NCI-H2171 treated with DMSO at 0.1 percent for 48 hours (cell line): ENCODE measurements at regions not wholly inside any gene's neighbourhood (a gene's known extent, or its start where the extent isn't known, plus 50 kb on each side); places are given as distances from the start of the nearest gene placed in this dataset.
"Not testable (repeated sequence)": the region's sequence is repeated elsewhere in the genome, so short reads cannot be mapped to it uniquely, and the experiment has no call there.

Experiments
- DNase-seq: peaks from one replicate; lab custom pipeline; 2025; lab: John Stamatoyannopoulos, UW

DNA sequence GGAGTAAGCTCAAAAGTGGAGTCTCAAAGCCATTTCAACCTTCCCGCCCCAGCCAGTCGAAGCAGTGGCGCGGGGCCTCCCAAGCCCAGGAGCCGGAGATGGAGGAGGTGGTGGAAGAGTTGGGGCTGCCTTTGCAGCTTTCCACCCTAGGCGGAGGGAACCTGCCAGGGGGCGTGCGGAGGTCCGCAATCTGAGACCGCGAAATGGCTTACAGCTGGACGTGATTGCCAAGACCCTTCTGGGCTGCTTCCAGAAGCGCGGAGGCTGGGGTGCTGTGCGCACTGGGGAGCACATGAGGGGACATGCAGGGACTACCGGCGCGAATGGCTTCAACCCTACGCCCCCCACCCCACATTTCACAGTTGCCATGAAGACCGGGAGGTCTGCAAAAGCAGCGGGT lies 86.2 kb downstream of the PRR15 start:
- DNase-seq = no peak

DNA sequence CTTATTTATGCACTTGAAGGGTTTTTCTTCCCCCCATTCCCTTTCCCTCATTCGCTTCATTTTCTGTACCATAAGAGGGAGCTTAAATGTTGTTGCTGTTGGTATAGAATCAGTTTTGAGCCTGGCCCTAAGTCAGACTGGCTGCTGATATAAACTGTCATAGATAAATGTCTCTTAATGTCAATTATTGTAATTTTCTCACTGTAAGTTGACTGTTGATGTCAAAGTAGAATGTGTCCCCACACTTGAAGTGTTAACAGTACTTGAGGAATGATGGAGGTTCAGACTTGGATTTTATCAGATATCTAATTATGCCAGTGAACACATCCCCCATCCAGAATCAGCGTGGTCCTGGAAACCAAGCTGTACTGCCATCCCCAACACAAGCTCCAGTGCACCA lies 87.8 kb downstream of the PRR15 start:
- no peak for DNase-seq

DNA sequence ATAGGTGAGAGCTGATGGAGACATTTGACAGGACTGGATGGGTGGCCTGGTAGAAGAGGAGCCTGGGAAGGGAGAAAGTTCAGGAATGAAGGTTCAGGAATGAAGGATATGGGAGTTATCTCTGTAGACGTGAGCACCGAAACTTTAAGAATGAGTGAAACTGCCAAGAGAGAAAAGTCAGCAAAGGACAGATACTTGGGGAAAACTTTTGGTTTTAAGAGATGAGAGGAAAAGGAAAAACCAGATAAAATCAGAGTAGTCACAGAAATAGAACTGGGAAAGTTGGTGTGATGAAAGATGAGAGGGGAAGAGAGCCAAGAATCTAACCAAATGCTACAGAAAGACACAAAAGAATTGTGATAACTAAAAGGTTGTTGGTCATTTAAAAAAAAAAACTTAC lies 88.9 kb downstream of the PRR15 start:
- no peak for DNase-seq

DNA sequence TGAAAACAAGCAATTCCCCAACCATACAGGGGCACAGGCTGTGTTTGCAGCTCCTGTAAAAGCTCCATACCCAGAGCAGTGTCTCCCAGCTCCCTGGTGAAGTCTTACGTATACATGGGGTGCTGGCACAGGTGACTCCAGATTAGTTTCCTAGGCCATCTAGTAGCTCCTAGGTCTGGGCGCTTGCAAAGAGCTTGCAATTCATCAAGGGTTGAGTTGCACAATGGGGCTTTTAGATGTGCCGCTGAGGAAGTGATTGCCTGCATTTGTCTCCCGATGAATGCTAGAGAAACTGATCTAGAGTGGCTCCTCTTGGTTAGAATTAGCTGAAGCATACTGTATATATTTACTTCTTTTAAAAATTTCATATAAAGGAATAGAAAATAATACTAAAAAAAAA lies 90.7 kb downstream of the PRR15 start:
- DNase-seq = not testable (repeated sequence)

DNA sequence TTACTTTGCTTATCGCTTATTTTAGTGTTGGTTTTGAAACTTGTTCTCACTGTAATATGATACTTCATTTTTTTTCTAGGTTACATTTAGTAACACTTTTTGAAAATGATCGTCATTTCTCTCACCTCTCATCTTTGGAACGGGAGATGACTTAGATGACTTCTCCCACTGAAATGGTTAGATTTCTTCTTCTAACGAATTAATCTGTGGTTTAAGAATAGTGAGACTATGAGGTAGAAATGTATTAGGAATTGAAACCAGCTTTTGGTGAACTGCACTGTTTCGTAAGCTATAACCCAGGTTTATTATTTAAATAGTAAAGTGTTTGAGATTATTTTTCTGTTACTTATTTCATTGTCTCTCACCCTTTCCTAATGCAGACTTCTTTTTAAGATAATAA lies 93.7 kb downstream of the PRR15 start:
- no peak for DNase-seq

DNA sequence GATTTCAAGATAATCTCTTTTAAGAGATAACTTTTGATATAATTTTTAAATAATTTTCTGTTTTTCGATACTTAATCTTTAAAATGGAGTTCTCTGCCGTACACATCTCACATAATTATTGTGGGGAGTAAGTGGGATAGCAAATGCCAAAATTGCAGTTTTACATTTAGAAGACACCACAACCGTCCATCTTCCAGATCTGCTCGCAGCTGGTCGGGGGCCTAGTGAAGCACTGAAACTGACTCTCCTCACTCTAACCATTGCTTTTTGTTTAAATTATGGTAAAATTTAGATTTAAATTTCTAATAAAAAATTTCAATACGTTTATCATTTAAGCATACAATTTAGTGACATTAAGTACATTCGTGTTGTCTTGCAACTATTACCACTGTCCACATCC lies 94.2 kb downstream of the PRR15 start:
- DNase-seq = no peak

DNA sequence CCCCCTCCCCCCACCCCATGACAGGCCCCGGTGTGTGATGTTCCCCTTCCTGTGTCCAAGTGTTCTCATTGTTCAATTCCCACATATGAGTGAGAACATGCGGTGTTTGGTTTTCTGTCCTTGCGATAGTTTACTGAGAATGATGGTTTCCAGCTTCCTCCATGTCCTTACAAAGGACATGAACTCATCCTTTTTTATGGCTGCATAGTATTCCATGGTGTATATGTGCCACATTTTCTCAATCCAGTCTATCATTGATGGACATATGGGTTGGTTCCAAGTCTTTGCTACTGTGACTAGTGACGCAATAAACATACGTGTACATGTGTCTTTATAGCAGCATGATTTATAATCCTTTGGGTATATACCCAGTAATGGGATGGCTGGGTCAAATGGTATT lies 95.6 kb downstream of the PRR15 start:
- not testable (repeated sequence) for DNase-seq

DNA sequence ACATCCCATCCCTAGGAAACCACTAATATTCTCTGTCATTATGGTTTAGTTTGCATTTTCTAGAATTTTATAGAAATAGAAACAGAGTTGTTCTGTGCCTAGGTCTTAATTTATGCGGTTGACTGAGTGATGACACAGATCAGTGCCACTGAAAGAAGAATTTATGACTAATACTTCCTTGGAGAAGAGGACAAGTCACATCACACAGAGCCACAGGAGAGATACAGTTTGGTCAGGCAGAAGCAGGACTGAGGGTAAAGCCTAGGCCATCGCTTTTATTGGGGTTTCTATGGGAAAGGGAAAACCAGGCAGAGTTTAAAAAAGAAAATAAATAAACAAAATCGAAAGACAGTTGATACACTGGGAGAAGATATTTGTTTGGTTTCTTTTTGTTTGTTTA lies 99.3 kb downstream of the PRR15 start:
- not testable (repeated sequence) for DNase-seq

DNA sequence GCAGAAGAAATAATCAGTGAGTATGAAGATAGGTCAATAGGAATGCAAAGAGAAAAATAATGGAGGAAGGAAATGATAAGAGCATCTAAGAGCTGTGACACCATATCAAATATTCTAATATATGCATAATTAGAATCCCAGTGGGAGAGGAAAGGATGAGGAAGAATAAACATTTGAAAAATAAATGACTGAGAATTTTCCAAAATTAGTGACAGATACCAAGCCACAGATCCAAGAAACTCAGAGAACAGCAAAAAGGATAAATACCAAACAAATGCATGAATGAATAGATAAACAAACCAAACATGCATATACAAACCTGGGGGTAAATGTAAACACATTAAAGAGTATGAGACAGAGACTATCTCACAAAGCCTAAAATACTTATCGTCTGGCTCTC lies 101.4 kb downstream of the PRR15 start:
- DNase-seq = not testable (repeated sequence)

DNA sequence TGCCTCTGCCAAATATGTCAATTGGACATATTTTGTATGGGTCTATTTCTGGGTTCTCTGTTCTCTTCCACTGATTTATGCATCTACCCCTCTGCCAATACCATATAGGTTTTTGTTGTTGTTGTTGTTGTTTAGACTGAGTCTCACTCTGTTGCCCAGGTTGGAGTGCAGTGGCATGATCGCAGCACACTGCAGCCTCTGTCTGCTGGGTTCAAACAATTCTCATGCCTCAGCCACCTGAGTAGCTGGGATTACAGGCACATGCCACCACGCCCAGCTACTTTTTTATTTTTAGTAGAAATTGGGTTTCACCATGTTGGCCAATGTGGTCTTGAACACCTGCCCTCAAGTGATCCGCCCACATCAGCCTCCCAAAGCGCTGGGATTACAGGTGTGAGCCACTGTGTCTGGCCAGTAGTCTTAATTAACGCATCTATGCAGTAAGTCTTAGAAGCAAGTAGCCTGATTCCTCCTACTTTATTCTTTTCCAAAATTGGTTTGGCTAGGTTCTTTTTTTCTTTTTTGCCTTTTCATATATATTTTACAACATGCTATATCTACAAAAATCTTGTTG lies 103.5 kb downstream of the PRR15 start:
- DNase-seq = not testable (repeated sequence)

DNA sequence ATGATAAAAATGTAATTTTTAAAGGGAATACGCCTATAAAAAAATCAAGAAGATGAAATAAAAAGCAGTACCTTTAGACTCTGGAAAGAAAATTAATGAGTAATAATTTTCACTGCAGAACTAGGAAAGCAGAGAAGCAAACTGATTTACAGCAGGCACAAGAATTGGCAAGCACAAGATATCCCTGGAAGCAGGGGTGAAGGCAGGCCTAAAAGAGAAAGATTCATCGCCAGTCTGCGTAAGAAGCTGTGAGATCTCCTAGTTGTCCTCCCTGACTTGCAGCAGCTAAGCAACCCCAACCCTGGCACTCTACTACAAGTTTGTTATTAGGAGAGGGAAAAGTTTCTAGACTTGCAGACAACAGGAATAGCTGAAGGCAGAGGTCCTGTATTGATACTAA lies 107.7 kb downstream of the PRR15 start:
- not testable (repeated sequence) for DNase-seq

DNA sequence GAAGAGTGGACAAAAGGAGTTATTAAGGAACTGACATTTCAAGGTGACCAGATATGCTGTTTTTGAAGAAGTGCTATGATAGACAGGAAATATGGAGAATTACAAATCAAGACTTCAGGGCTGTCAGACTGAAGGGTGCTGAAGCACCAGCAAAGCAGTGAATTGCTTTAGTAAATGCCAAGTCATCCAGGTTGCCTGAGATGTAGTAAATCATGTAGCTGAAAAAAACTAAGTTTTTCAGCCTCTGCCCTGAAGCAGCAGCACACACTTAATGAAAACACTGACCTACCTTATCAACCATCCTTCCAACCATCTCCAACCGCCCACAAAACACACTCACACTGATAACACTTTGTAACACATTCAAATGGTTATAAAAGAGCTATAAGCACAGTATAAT lies 110.0 kb downstream of the PRR15 start:
- DNase-seq = not testable (repeated sequence)

DNA sequence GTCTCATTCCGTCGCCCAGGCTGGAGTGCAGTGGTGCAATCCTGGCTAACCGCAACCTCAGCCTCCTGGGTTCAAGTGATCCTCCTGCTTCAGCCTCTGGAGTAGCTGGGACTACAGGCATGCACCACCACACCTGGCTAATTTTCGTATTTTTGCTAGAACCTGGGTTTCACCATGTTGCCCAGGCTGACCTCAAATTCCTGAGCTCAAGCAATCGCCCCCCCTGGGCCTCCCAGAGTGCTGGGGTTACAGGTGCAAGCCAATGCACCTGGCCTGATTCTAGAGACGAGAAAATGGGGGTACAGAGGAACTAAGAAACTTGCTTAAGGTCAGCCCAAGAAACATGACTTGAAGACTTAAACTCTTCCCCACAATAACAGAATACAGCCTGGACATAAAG lies 111.0 kb downstream of the PRR15 start:
- not testable (repeated sequence) for DNase-seq

DNA sequence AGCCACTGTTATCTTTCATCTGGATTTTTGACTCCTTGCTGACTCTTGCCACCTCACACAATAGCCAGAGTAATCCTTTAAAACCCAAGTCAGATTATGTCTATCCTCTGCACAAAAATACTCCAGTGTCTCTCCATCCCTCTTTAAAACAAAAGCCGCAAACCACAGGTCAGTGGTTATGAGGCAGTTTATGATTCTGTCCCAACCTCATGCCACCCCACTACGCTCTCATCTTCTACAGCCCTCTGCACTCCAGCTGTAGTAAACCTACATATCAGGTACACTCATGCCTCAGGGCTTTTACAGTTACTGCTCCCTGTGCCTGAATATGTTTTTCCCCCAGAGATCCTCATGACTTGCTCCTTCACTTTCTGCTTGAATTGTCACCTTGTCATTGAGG lies 113.6 kb downstream of the PRR15 start:
- not testable (repeated sequence) for DNase-seq

DNA sequence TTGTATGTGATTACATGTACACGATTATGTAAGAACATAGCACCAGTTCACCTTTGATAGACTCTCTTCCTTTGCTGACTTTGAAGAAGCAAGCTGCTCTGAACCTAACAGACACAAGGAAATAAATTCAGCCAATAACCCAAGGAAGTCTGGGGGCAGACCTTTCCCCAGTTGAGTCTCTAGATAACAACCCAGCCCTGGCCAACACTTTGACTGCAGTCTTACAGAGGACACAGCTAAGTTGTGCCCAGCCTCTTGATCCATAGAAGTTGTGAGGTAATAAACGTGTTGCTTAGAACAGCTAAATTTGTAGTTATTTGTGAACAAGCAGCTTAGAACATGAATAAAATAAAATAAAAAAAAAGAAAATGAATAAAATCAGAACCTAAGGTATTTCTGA lies 116.3 kb downstream of the PRR15 start:
- not testable (repeated sequence) for DNase-seq

DNA sequence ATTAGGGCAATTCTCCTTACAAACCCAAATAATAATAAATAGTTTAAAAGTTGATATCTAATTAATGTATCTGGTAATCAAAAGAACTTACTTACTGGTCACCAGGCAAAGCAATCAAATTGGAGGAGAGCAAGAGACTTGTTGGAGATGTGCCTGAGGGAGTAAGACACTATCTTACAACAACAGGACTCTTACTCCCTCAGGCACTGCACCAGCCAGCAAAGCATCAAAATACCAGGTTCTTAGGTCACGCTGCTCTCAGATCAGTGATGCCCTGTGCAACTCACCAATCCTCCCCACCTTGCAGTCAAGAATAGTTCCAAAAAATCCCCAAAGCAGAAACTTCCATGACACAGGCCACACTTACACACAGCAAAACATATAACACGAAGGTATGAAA lies 117.0 kb downstream of the PRR15 start:
- not testable (repeated sequence) for DNase-seq

DNA sequence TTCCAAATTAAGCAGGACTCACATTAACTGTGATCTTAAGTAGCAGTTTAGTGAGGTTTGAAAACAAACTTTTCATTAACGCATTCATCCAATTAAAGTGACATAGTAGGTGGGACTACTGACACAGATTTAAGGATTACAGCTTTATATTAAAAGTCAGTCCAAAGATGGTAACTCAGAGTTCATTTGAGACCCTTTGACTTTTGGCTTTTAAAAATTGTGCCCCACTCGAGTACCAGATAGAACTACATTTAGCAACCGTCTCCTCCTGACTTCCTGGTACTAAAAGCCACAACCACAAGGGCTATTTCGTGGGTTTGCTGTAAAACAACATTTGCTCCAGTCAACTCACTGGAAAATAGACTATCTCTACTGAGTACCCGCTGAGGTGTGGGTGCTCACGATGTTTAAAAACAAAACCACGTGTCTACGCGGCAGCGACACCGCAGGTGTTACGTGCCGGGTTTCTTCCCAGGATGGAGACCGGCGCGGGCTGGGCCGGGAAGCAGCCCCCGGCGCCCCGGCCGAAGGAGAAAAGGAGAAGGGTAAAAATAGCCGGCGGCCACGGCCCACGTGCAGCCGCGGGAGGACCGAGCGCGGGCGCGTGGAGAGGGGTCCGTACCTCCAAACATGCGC lies 120.6 kb downstream of the PRR15 start:
- peak; percentile 4 for DNase-seq

DNA sequence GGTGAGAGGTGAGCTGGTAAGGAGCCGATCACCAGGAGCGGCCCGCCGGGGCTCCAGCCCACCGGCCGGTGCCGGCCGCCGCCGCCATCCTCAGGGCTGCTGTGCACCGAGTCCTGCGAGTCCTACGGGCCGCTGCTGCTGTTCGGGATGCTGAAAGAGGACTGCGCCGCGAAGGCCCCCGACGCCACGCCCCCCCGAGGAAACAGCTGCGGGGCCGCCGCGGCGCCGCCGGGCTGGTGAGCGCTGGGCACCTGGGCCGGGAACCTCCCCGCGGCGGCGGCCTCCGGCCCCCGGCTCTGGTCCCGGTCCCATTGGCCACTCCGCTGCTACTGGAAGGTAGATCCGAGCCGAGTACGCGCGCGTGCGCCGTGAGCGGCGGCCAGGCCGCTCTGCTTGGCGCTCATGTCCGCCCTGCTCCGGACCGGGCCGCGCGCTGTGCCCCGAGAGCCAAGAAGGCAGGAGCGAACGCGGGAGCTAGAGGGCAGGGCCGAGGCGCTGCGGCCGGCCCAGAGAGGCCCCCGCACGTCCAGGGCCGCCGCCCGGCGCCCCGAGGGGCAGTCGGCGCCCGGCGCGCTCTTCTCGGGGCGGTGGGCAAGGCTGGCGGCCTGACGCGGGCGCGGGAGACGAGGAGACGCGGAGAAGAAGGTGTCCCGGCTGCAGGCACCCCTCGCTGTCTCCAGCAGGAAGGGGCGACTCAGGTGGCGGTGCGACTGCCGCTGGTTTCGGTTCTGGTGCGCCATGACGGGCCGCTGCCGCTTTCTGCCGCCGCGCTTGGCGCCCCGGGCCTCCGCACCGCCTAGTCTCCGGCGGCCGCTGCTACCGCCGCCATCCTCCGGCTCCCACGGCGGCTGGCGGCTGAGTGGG lies 121.3 kb upstream of the WIPF3 start:
- DNase-seq = peak; percentile 49

DNA sequence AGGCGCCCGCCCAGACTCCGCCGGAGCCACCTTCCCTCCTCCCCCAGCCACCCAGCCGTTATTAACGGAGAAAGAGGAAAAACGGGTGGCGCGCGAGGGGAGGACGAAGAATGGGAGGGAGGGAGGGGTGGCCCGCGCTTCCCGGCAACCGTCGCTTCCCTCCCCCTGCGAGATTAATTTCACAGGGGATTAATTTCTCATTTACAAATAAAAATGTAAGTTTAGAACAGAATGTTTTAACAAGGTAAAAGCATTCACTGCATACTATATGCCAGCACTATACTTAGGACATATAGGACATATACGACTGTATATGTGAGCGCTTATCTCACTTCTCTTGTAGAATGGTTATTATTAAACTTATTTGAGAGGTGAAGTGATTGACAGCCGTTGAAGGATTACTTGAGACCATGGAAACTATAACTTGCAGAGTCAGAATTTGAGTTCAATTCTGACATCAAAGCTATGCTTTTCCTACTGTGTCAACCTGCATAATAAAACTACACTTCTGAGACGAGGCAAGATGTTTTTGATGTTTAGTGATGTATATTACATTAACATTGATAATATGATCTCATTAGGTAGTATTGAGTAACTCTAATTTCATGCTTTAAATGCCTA lies 120.5 kb upstream of the WIPF3 start:
- peak; percentile 48 for DNase-seq

DNA sequence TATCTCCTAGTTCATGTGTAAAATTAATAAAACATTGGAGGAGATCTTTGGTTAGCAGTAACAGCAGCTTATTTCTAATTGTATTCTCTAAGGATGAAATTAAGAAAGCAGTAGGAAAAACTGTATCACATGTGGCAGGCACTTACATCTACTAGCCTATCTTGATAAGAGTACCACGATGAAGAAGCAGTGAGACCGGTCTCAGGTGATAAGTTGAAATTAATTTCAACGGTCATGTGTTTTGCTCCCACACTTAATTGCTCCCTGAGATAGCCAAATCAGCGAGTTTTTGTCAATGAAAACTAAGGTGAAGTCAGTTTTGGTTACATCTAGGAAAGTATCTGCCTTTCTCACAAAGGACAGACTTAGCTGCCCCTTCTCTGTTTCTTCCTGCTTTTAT lies 115.8 kb upstream of the WIPF3 start:
- DNase-seq = not testable (repeated sequence)

DNA sequence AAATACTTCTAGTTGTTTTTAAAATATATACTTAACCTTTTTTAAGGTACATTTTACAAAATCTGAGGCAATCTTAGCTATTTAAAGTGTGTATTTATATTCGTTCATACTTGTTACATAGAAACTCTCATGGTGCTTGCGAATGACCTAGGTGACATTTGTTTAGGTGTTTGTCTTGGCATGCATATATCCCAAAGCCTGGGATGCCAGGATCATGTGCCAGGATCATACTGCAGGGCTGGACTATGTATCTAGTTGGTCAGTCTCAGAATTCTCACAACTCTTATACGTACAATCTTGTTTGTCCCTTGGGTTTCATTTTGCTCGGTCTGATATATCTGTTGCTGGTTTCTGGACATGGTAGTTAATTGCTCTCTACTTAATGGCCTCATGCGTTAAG lies 109.9 kb upstream of the WIPF3 start:
- DNase-seq = not testable (repeated sequence)

DNA sequence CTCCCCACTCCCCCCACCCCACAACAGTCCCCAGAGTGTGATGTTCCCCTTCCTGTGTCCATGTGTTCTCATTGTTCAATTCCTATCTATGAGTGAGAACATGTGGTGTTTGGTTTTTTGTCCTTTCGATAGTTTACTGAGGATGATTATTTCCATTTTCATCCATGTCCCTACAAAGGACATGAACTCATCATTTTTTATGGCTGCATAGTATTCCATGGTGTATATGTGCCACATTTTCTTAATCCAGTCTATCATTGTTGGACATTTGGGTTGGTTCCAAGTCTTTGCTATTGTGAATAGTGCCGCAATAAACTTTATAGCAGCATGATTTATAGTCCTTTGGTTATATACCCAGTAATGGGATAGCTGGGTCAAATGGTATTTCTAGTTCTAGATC lies 106.6 kb upstream of the WIPF3 start:
- not testable (repeated sequence) for DNase-seq

DNA sequence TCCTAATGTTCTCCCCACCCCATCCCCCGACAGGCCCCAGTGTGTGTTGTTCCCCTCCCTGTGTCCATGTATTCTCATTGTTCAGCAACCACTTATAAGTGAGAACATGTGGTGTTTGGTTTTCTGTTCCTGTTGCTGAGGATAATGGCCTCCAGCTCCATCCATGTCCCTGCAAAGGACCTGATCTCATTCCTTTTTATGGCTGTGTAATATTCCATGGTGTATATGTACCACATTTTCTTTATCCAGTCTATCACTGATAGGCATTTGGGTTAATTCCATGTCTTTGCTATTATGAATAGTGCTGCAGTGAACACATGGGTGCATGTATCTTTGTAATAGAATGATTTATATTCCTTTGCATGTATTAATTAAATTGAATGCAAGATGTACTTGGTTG lies 104.8 kb upstream of the WIPF3 start:
- not testable (repeated sequence) for DNase-seq
